T-cell (primary cell): ENCODE measurements at regions not wholly inside any gene's neighbourhood (a gene's known extent, or its start where the extent isn't known, plus 50 kb on each side); places are given as distances from the start of the nearest gene placed in this dataset.
"Not testable (repeated sequence)": the region's sequence is repeated elsewhere in the genome, so short reads cannot be mapped to it uniquely, and the experiment has no call there.

ENCODE experiments used
- ATAC-seq, 4 experiments: fragments of 200-7000 bp in 3 of 4; fragments of 150-1000 bp in 1 of 4; cut with Tn5 transposase; replicated peaks in 1 of 4; 1 replicate in 3 of 4; 2 replicates in 1 of 4; pipeline ENCODE4 v1.10.0; 2021; ENCODE audit warnings: moderate library complexity in 3 of 4, mild to moderate bottlenecking in 2 of 4, moderate number of reproducible peaks in 1 of 4
- CTCF ChIA-PET, 2 donors: fragments of 300-600 bp; sonication (Branson Sonifier 250); formaldehyde crosslinking; loops; one replicate each; lab custom pipeline; 2022; ENCODE audit warnings: antibody characterized with exemption in 2 of 2; lab: Charles Lee
- POLR2A ChIA-PET, 2 donors: fragments of 300-600 bp; sonication (Branson Sonifier 250); formaldehyde crosslinking; loops; one replicate each; lab custom pipeline; 2022; ENCODE audit warnings: antibody characterized with exemption in 2 of 2; lab: Charles Lee
- DNase-seq, 35 experiments: peaks; one replicate each; pipeline versions ENCODE4 v3.0.0 to v3.0.0-alpha.2; 2013 to 2023
- H3K27ac ChIP-seq: one replicate; pipeline ENCODE4 v1.5.1; 2013; ENCODE audit warnings: low read length
- H3K27me3 ChIP-seq, 2 experiments: replicated peaks in 1 of 2; 1 replicate in 1 of 2; 2 replicates in 1 of 2; pipeline versions ENCODE4 v1.6.1 to v1.7.0; 2013; ENCODE audit warnings: low read length in 1 of 2, mixed read lengths in 1 of 2; ENCODE audit not compliant: control insufficient read depth in 2 of 2, insufficient read depth in 2 of 2; ENCODE audit errors: extremely low read depth in 1 of 2
- H3K36me3 ChIP-seq, 2 donors: 1 replicate in 1 of 2; 2 replicates in 1 of 2; pipeline versions ENCODE4 v1.6.1 to v1.7.0; 2013; ENCODE audit warnings: low read length in 1 of 2; ENCODE audit not compliant: control insufficient read depth in 2 of 2, insufficient read depth in 1 of 2; ENCODE audit errors: extremely low read depth in 1 of 2
- H3K4me1 ChIP-seq, 2 experiments: 1 replicate in 1 of 2; 2 replicates in 1 of 2; pipeline versions ENCODE4 v1.6.1 to v1.7.0; 2013; ENCODE audit warnings: low read length in 2 of 2, mixed read lengths in 1 of 2; ENCODE audit not compliant: insufficient read depth in 2 of 2, control insufficient read depth in 1 of 2; ENCODE audit errors: extremely low read depth in 1 of 2
- H3K4me3 ChIP-seq, 2 donors: 1 replicate in 1 of 2; 2 replicates in 1 of 2; pipeline versions ENCODE4 v1.5.1 to v1.7.0; 2013; ENCODE audit warnings: mild to moderate bottlenecking in 2 of 2, low read length in 1 of 2, moderate library complexity in 1 of 2; ENCODE audit not compliant: control insufficient read depth in 1 of 2; ENCODE audit errors: extremely low read depth in 1 of 2
- H3K9me3 ChIP-seq: 2 replicates; pipeline ENCODE4 v1.7.0; 2013
- H3K27ac Mint-ChIP-seq, 2 donors: one replicate each; pipeline ENCODE4 v1.8.0; 2020 to 2021; ENCODE audit warnings: mild to moderate bottlenecking in 2 of 2, mixed read lengths in 2 of 2
- H3K27me3 Mint-ChIP-seq, 2 donors: one replicate each; pipeline ENCODE4 v1.8.0; 2021 to 2022; ENCODE audit warnings: mixed read lengths in 2 of 2
- H3K36me3 Mint-ChIP-seq: one replicate; pipeline ENCODE4 v1.8.0; 2021; ENCODE audit warnings: mixed read lengths
- H3K4me1 Mint-ChIP-seq, 3 donors: one replicate each; pipeline ENCODE4 v1.8.0; 2020 to 2022; ENCODE audit warnings: mixed read lengths in 3 of 3, mild to moderate bottlenecking in 1 of 3
- H3K4me3 Mint-ChIP-seq, 3 donors: one replicate each; pipeline ENCODE4 v1.8.0; 2020 to 2022; ENCODE audit warnings: mild to moderate bottlenecking in 3 of 3, mixed read lengths in 3 of 3, moderate library complexity in 3 of 3
- H3K9me3 Mint-ChIP-seq, 3 donors: one replicate each; pipeline ENCODE4 v1.8.0; 2020 to 2022; ENCODE audit warnings: mixed read lengths in 3 of 3
- WGBS: methylation state at CpG from one replicate; pipeline ENCODE4 v1.1.5; 2013; ENCODE audit warnings: missing lambda C conversion rate; ENCODE audit not compliant: insufficient coverage; 5-methylcytosine and 5-hydroxymethylcytosine counted together

GRCh38 chr1:101444381-101444780, 207.6 kb downstream of the S1PR1 start:
- ATAC-seq, result no peak
- CTCF ChIA-PET, result interaction anchor here in 1 of 2 donors (0.6 kb wide), 1 partner anchor 251 kb away, joined by 4 read pairs; no protein-coding TSS in a partner anchor
- no peak overlapping the region for H3K4me3 Mint-ChIP-seq

DNA sequence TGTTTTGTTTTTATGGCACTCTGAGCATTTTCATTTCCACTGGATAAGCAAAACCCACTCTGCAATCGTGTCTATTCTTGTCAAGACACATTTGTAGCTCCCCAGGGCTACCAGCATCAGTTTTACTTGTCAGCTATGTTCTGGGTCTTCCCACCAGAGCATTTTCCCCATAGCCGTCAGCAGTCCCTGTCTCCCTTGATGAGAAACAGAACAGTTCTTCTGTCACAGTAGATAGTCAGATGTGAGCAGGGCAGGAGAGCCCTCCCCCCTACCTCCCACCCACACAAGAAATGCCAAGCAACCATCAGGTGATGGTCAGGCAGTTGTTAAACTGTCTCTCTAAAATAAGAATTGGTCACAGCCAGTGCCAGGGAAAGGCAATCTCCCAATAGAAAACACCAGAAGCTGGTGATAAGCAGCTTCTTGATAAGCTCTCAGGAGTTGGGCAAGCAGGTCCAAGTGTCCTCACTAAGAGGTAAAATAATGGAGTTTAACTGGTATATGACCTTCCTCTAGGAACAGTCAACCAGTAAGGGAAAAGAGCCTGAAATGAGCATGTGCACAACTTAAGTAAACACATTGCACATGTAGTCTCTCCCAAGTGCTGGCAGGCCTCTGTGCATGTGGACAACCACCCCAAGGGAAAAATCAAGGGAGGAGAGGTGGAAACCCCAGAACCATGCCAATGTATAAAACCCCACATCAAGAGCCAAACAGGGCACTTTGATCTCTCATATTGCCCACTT, 208.2 kb downstream of the S1PR1 start:
- 50% methylated on average over 1 of the region's 2 CpGs for WGBS
- POLR2A ChIA-PET, result no interaction called here
- H3K9me3 Mint-ChIP-seq, result no peaks in the 10 kb centered on the region

More at GRCh38 chr1:101444381-101444780, 207.6 kb downstream of the S1PR1 start:
- no peak overlapping the region for H3K27ac ChIP-seq
- H3K27me3 ChIP-seq, result peaks cover 0 to 7% of the 10 kb centered on the region in 2 experiments
- H3K9me3 Mint-ChIP-seq, result no peaks in the 10 kb centered on the region
- no peaks in the 10 kb centered on the region for H3K9me3 ChIP-seq
- no peak overlapping the region for H3K27ac Mint-ChIP-seq
- no peaks in the 10 kb centered on the region for H3K36me3 ChIP-seq
- peaks cover 0 to 6% (median 0%) of the 10 kb centered on the region in 3 donors for H3K4me1 Mint-ChIP-seq
- no CpG with 5 or more reads among the region's 3 CpGs for WGBS
- no peaks in the 10 kb centered on the region for H3K36me3 Mint-ChIP-seq
- no peak overlapping the region for H3K4me3 ChIP-seq
- no peaks in the 10 kb centered on the region for H3K4me1 ChIP-seq
- H3K27me3 Mint-ChIP-seq, result peaks cover 10 to 12% of the 10 kb centered on the region in 2 donors
- POLR2A ChIA-PET, result interaction anchor here in 1 of 2 donors (0.6 kb wide), 1 partner anchor 1030 kb away, joined by 3 read pairs; no protein-coding TSS in a partner anchor
- no peak for DNase-seq

DNA sequence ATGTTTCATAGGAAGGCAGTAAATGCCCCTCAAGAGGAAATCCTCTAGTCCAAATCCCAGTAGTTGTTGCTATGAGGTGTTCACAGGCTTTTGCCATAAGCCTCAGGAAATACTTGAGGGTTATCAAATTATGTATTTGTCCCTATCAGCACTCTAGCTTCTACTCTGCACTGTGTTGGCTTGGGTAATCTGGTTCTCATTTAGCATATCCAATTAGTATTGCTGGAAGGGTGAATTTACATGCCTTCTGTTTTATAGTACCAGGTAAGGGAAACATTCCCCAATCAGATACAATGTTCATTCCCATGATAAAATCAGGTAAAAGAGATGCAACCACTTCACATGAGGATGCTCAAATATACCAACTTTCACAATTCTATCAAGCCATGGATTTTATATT, 211.2 kb downstream of the S1PR1 start:
- Histone ChIP-seq H3K36me3 (no peaks in the 10 kb centered on the region), H3K9me3 (no peaks in the 10 kb centered on the region), H3K27me3 (no peaks in the 10 kb centered on the region), H3K4me3 (no peak overlapping the region), H3K27ac (no peak overlapping the region), H3K4me1 (peaks cover 5 to 15% of the 10 kb centered on the region in 2 experiments)
- no peak for DNase-seq
- Mint-ChIP-seq H3K27ac (no peak overlapping the region), H3K36me3 (no peaks in the 10 kb centered on the region), H3K9me3 (no peaks in the 10 kb centered on the region), H3K27me3 (peaks cover 3 to 6% of the 10 kb centered on the region in 2 donors), H3K4me3 (no peak overlapping the region), H3K4me1 (peaks cover 19 to 26% (median 20%) of the 10 kb centered on the region in 3 donors)
- POLR2A ChIA-PET, result interaction anchor here in 1 of 2 donors (0.6 kb wide), 1 partner anchor 1198 kb away, joined by 3 read pairs; no protein-coding TSS in a partner anchor
- CTCF ChIA-PET, result no interaction called here
- no peak for ATAC-seq

More for the DNA sequence above, 208.2 kb downstream of the S1PR1 start:
- Histone ChIP-seq H3K27ac (no peak overlapping the region), H3K27me3 (peaks cover 0 to 7% of the 10 kb centered on the region in 2 experiments), H3K36me3 (no peaks in the 10 kb centered on the region), H3K4me3 (no peak overlapping the region), H3K4me1 (no peaks in the 10 kb centered on the region), H3K9me3 (no peaks in the 10 kb centered on the region)
- ATAC-seq (no peak), DNase-seq (no peak)
- Mint-ChIP-seq H3K36me3 (no peaks in the 10 kb centered on the region), H3K27ac (no peak overlapping the region), H3K4me3 (no peak overlapping the region), H3K27me3 (peaks cover 8 to 10% of the 10 kb centered on the region in 2 donors), H3K4me1 (peaks cover 0 to 6% (median 0%) of the 10 kb centered on the region in 3 donors)
- CTCF ChIA-PET, result no interaction called here

- H3K27me3 ChIP-seq, POLR2A ChIA-PET, H3K9me3 Mint-ChIP-seq, H3K36me3 Mint-ChIP-seq, H3K4me3 Mint-ChIP-seq, H3K27me3 Mint-ChIP-seq, H3K4me3 ChIP-seq, ATAC-seq, DNase-seq, H3K9me3 ChIP-seq, H3K36me3 ChIP-seq, CTCF ChIA-PET, H3K27ac ChIP-seq: not testable (repeated sequence)
- peaks cover 20 to 29% of the 10 kb centered on the region in 2 experiments for H3K4me1 ChIP-seq
- WGBS, result no CpG with 5 or more reads among the region's 5 CpGs
- Mint-ChIP-seq H3K27ac (peak overlapping the region in 1 of 2 donors; percentile 1), H3K4me1 (peaks cover 33 to 41% (median 39%) of the 10 kb centered on the region in 3 donors)
Measured at GRCh38 chr1:101450691-101451090, 213.9 kb downstream of the S1PR1 start.

- POLR2A ChIA-PET, result no interaction called here
- DNase-seq (peak in 1 of 35 experiments; percentile 12), ATAC-seq (peak in 3 of 4 experiments; percentile 47 to 74 (median 48))
- no peak overlapping the region for H3K4me3 ChIP-seq
- Mint-ChIP-seq H3K4me1 (peaks cover 33 to 41% (median 39%) of the 10 kb centered on the region in 3 donors), H3K9me3 (no peaks in the 10 kb centered on the region), H3K27ac (peak overlapping the region in 1 of 2 donors; percentile 18), H3K4me3 (peak overlapping the region in 1 of 3 donors; percentile 20), H3K36me3 (no peaks in the 10 kb centered on the region), H3K27me3 (peaks cover 3 to 5% of the 10 kb centered on the region in 2 donors)
- WGBS, result 13% methylated on average over 2 of the region's 6 CpGs
- no peaks in the 10 kb centered on the region for H3K36me3 ChIP-seq
- H3K27me3 ChIP-seq, result no peaks in the 10 kb centered on the region
- H3K27ac ChIP-seq, result no peak overlapping the region
- CTCF ChIA-PET, result no interaction called here
- H3K9me3 ChIP-seq, result no peaks in the 10 kb centered on the region
- peaks cover 20 to 29% of the 10 kb centered on the region in 2 experiments for H3K4me1 ChIP-seq
Measured at GRCh38 chr1:101451888-101452287, 215.1 kb downstream of the S1PR1 start.

DNA sequence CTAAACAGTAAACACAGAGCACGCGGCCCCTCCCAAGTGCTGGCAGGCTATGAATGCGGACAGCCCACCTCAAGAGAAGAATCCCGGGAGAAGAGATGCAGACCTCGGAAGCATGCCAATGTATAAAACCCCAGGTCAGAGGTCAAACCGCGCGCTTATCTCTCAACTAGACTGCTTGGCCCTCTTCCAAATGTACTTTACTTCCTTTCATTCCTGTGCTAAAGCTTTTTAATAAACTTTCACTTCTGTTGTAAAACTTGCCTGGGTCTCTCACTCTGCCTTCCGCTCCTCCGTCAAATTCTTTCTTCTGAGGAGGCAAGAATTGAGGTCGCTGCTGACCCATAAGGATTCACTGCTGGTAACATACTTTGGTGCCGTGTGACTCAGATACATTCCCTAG, 216.0 kb downstream of the S1PR1 start:
- POLR2A ChIA-PET, result no interaction called here
- H3K27ac Mint-ChIP-seq, result no peak overlapping the region
- Histone ChIP-seq H3K4me1 (peaks cover 20 to 29% of the 10 kb centered on the region in 2 experiments), H3K27ac (no peak overlapping the region), H3K27me3 (no peaks in the 10 kb centered on the region), H3K4me3 (no peak overlapping the region), H3K36me3 (no peaks in the 10 kb centered on the region), H3K9me3 (no peaks in the 10 kb centered on the region)
- H3K9me3 Mint-ChIP-seq, result no peaks in the 10 kb centered on the region
- H3K36me3 Mint-ChIP-seq, result no peaks in the 10 kb centered on the region
- peaks cover 0 to 2% of the 10 kb centered on the region in 2 donors for H3K27me3 Mint-ChIP-seq
- DNase-seq, result no peak
- CTCF ChIA-PET, result no interaction called here
- H3K4me3 Mint-ChIP-seq, result peak overlapping the region in 1 of 3 donors; percentile 43
- 92% methylated on average over 7 of the region's 12 CpGs for WGBS
- H3K4me1 Mint-ChIP-seq, result peaks cover 33 to 41% (median 39%) of the 10 kb centered on the region in 3 donors
- no peak for ATAC-seq
